ENCODE measurements at regions not wholly inside any gene's neighbourhood (a gene's known extent, or its start where the extent isn't known, plus 50 kb on each side); places are given as distances from the start of the nearest gene placed in this dataset.

DNA sequence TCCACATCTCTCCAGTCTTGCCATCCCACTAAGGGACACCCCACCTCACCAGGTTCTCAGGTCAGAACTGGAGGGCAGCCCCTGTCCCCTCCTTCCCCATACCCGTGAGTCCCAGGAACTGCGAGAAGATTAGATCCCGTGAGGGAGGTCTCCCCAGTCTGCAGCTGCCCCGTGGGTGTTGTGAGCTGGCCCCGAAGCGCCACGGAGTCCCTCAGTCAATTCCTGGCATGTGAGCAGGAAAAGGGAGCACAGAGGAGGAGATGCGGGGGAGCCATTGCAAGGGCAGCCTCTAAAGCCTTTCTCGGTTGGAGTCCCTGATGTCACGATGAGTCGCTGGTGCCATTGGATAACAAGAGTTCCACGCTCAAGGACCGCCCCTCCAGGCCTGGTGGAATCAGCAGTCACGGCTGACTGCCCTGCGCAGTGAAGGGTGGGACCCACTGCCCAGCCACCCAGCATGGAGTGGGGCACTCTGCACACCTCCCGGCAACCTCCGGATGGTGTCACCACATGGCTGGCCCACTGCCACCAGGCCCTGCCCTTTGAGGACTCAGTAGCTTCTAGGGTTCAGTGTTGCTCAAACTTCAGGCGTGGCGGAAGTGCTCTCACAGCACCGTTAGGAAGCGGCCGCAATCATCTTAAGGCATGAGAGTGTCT is 434.9 kb upstream of the MYT1L start:
- Histone ChIP-seq H3K9ac (ENCODE audit: low read length) (no peak overlapping the region), H3K4me3 (replicated peaks in 1 of 2; ENCODE audit: low read depth in 1 of 2, low read length in 2 of 2) (no peak overlapping the region), H3K27me3 (ENCODE audit: insufficient read depth, low read length) (no peaks in the 10 kb centered on the region), H3K79me2 (ENCODE audit: insufficient read depth, low read length) (no peaks in the 10 kb centered on the region), H3K27ac (ENCODE audit: low read depth, low read length) (no peak overlapping the region), H2AFZ (ENCODE audit: low read depth, low read length, poor library complexity, severe bottlenecking) (no peak overlapping the region), H3K4me2 (ENCODE audit: low read length) (no peak overlapping the region), H3K4me1 (ENCODE audit: control insufficient read depth in 1 of 2, insufficient read depth in 2 of 2, low read length in 2 of 2) (no peaks in the 10 kb centered on the region), H3K9me2 (ENCODE audit: insufficient read depth) (no peaks in the 10 kb centered on the region), H3K36me3 (ENCODE audit: control insufficient read depth in 1 of 2, insufficient read depth in 2 of 2, low read length in 2 of 2) (no peaks in the 10 kb centered on the region), H3K9me3 (ENCODE audit: control insufficient read depth in 1 of 2, insufficient read depth in 1 of 2, low read depth in 1 of 2, low read length in 2 of 2) (no peaks in the 10 kb centered on the region), H4K20me1 (ENCODE audit: insufficient read depth) (no peaks in the 10 kb centered on the region)
- BruUV-seq (replicated peaks): no TSS peak
- ChIA-PET CTCF (no interaction called here), POLR2A (no interaction called here), RAD21 (ENCODE audit: low non-redundant PET in 1 of 2, low total read pairs in 2 of 2, uncharacterized antibody in 2 of 2, unreplicated experiment in 2 of 2) (no interaction called here)
- TF ChIP-seq, protein P1, sequence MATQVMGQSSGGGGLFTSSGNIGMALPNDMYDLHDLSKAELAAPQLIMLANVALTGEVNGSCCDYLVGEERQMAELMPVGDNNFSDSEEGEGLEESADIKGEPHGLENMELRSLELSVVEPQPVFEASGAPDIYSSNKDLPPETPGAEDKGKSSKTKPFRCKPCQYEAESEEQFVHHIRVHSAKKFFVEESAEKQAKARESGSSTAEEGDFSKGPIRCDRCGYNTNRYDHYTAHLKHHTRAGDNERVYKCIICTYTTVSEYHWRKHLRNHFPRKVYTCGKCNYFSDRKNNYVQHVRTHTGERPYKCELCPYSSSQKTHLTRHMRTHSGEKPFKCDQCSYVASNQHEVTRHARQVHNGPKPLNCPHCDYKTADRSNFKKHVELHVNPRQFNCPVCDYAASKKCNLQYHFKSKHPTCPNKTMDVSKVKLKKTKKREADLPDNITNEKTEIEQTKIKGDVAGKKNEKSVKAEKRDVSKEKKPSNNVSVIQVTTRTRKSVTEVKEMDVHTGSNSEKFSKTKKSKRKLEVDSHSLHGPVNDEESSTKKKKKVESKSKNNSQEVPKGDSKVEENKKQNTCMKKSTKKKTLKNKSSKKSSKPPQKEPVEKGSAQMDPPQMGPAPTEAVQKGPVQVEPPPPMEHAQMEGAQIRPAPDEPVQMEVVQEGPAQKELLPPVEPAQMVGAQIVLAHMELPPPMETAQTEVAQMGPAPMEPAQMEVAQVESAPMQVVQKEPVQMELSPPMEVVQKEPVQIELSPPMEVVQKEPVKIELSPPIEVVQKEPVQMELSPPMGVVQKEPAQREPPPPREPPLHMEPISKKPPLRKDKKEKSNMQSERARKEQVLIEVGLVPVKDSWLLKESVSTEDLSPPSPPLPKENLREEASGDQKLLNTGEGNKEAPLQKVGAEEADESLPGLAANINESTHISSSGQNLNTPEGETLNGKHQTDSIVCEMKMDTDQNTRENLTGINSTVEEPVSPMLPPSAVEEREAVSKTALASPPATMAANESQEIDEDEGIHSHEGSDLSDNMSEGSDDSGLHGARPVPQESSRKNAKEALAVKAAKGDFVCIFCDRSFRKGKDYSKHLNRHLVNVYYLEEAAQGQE (IDR thresholded peaks at IDR 0.05; ENCODE audit: low read depth): no peak
- TF ChIP-seq JUND (IDR thresholded peaks at IDR 0.05) (no peak), ZFX (IDR thresholded peaks at IDR 0.05) (no peak), EZH2phosphoT487 (IDR thresholded peaks at IDR 0.05; ENCODE audit: borderline replicate concordance) (no peak), RAD21 (IDR thresholded peaks at IDR 0.05; ENCODE audit: low read depth) (no peak), EGR1 (IDR thresholded peaks at IDR 0.05; ENCODE audit: low read depth) (no peak), EZH2 (IDR thresholded peaks at IDR 0.05) (no peak), SIN3A (IDR thresholded peaks at IDR 0.05; ENCODE audit: low read depth) (no peak), SP1 (IDR thresholded peaks at IDR 0.05; ENCODE audit: low read depth) (no peak), ZNF274 (IDR thresholded peaks at IDR 0.05; ENCODE audit: low read depth, low read length) (no peak)
- TF ChIP-seq, protein P2, sequence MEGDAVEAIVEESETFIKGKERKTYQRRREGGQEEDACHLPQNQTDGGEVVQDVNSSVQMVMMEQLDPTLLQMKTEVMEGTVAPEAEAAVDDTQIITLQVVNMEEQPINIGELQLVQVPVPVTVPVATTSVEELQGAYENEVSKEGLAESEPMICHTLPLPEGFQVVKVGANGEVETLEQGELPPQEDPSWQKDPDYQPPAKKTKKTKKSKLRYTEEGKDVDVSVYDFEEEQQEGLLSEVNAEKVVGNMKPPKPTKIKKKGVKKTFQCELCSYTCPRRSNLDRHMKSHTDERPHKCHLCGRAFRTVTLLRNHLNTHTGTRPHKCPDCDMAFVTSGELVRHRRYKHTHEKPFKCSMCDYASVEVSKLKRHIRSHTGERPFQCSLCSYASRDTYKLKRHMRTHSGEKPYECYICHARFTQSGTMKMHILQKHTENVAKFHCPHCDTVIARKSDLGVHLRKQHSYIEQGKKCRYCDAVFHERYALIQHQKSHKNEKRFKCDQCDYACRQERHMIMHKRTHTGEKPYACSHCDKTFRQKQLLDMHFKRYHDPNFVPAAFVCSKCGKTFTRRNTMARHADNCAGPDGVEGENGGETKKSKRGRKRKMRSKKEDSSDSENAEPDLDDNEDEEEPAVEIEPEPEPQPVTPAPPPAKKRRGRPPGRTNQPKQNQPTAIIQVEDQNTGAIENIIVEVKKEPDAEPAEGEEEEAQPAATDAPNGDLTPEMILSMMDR (IDR thresholded peaks at IDR 0.05 in 2 of 3, conservative IDR thresholded peaks at IDR 0.05 in 1 of 3; ENCODE audit: borderline replicate concordance in 1 of 3, insufficient read depth in 1 of 3, low read depth in 2 of 3, low read length in 2 of 3): no peak
- no peak for ATAC-seq
- DNase-seq (ENCODE audit: low read depth, low spot score): no peak
- intact Hi-C loops (cut with micrococcal nuclease): no loop called here

Measured in HCT116 (cell line).